GM11168 (cell line): ENCODE measurements at regions not wholly inside any gene's neighbourhood (a gene's known extent, or its start where the extent isn't known, plus 50 kb on each side); places are given as distances from the start of the nearest gene placed in this dataset.

Experiments
- in situ Hi-C: fragments of 300-500 bp; cut with MboI; formaldehyde crosslinking; loops from one replicate; pipeline ENCODE4 v1.12.0; 2022; ENCODE audit warnings: low sequenced_read_pairs; ENCODE audit not compliant: unreplicated experiment

DNA sequence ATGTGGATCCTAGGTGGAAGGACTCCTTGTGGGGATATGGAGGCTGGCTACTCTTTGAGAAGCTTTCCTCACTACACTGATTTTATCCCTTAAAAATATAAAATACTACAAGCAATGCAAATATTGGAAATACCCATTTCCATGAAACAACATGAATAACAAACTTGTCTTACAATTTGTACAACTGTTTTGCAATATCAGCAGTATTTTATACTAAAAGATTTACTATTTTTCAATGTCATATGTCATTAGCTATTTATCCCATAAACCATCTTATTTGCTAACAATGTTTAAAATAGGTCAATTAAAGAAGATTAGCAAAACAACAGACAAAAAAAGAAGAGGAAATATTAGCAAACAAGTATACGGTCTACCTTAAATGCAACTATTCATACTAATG, 1674.1 kb downstream of the PCDH7 start:
- in situ Hi-C loops = no loop called here

- in situ Hi-C loops = no loop called here
Measured at GRCh38 chr4:32396507-32397070, 1676.4 kb downstream of the PCDH7 start.

- in situ Hi-C loops = loop anchor here (10.0 kb wide), 1 partner anchor 376 kb away; no protein-coding TSS in a partner anchor
Measured at GRCh38 chr4:32400870-32401269, 1680.7 kb downstream of the PCDH7 start.

GRCh38 chr4:32417113-32417704, 1697.0 kb downstream of the PCDH7 start:
- in situ Hi-C loops = no loop called here

GRCh38 chr4:32423267-32423666, 1703.1 kb downstream of the PCDH7 start:
- in situ Hi-C loops = no loop called here

DNA sequence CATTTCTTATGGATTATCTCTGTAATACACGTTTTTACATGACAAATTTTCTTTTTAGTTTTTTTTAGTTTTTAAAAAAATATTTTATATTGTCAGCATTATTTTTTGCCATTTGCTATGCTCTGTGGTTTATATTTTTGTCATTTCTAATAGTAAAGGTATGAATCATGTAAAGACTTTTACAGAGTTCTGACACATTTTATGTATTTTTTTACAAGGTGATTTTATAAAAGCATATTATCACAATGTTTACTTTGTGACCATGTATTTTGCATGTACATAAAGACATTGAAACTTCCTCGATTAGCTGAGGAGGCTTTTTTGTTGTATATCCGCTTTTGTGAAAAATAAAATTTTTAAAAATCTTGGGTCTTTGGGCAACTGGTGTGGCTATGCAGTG, 1705.1 kb downstream of the PCDH7 start:
- in situ Hi-C loops = no loop called here

- in situ Hi-C loops = no loop called here
Measured at GRCh38 chr4:32427566-32427965, 1707.4 kb downstream of the PCDH7 start.

DNA sequence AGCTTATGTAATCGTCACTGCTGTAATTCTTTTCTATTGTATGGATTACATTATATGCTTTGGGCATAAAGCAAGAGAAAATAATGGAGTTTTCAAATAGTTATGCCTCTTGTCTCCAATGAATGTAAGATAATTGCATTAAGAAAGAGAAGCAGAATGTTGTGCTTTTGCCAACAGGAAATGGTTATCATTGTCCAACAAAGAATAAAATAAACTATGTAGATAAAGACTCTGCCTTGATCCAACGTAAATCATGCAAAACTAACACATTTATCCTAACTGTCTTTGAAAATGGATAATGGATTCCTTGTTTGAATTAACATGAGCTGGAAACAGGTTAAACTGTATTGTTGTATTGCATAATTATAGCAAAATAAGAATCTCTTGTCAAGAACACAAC, 1709.0 kb downstream of the PCDH7 start:
- in situ Hi-C loops = no loop called here

- in situ Hi-C loops = no loop called here
Measured at GRCh38 chr4:32435308-32435707, 1715.1 kb downstream of the PCDH7 start.

DNA sequence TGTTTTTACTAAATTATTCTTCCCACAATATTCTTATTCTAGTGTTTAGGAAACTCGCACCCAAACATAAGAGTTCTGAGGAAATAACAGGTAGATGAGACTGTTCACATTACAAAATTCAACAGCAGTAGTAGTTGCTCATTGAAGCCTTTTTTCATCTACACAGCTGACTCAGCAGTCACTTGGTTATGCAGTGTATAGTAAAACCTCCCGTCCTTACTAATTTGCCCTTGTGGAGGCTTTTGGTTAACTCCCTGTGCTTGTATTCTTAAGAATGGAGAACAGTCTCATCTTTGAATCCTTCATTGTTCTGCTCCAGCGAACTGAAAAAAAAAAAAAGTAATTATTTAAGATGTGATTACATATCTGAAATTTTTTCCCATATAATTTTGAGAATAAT, 1716.6 kb downstream of the PCDH7 start:
- in situ Hi-C loops = no loop called here

- in situ Hi-C loops = no loop called here
Measured at GRCh38 chr4:32440391-32440790, 1720.2 kb downstream of the PCDH7 start.

- in situ Hi-C loops = no loop called here
Measured at GRCh38 chr4:32454482-32454881, 1734.3 kb downstream of the PCDH7 start.

- in situ Hi-C loops = no loop called here
Measured at GRCh38 chr4:32455231-32455630, 1735.1 kb downstream of the PCDH7 start.

- in situ Hi-C loops = no loop called here
Measured at GRCh38 chr4:32460972-32461371, 1740.8 kb downstream of the PCDH7 start.

DNA sequence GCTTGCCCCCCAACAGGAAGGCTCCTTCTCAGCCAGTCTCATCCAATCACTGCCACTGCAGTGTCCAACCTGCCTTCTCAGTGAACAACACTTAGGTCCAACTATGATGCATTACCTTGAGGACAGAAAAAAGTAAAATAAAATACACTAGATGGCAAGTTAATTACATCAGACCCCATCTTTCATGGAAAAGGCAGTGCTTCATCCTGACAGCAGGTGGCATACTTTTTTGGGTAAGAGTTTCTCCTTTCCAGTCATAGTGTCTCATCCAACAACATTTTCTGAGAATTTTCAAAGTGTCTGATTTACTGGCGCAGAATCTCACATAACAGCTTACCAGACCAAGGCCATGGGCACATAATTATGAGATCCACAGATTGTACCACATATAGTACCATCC, 1742.8 kb downstream of the PCDH7 start:
- in situ Hi-C loops = no loop called here

GRCh38 chr4:32470087-32470585, 1750.0 kb downstream of the PCDH7 start:
- in situ Hi-C loops = no loop called here

GRCh38 chr4:32472918-32473317, 1752.7 kb downstream of the PCDH7 start:
- in situ Hi-C loops = no loop called here

- in situ Hi-C loops = no loop called here
Measured at GRCh38 chr4:32475710-32476109, 1755.5 kb downstream of the PCDH7 start.

- in situ Hi-C loops = no loop called here
Measured at GRCh38 chr4:32477518-32477917, 1757.3 kb downstream of the PCDH7 start.

GRCh38 chr4:32485956-32486355, 1765.8 kb downstream of the PCDH7 start:
- in situ Hi-C loops = no loop called here

DNA sequence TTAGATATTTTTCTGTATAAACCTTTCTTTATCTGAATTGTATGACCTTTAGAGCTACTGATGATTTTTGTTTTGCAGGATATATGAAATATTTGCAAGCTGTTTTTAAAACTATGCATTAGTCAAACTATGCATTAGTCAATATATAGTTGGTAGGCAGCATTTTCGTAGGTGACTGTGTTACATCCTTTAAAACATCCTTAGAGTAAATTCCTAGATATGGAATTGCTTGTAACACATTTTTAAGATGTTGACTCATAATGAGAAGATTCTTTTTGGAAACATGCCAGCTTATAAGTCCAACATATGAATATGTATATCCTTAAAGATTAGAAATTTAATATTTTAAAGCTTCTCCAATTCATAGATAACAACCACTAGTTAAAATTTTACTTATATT, 1768.5 kb downstream of the PCDH7 start:
- in situ Hi-C loops = no loop called here

DNA sequence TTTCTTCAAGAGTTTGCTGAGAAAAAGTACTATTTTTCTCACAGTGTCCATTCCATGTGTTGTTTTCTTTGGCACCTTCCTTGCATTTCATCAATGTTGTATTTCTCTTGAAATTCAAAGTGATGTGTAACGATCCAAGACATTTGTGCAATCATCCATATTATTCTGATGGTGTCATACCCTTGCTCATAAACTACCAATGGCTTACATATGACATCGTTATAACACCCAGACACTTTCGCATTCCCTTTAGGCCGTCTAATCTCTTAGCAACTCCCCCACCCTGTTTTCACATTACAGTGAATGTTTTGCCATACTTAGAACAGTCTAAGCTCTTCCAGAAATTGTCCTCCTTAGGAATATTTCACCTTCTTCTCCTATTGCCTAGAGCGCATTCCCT, 1779.0 kb downstream of the PCDH7 start:
- in situ Hi-C loops = no loop called here
